ENCODE measurements at regions not wholly inside any gene's neighbourhood (a gene's known extent, or its start where the extent isn't known, plus 50 kb on each side); places are given as distances from the start of the nearest gene placed in this dataset.

DNA sequence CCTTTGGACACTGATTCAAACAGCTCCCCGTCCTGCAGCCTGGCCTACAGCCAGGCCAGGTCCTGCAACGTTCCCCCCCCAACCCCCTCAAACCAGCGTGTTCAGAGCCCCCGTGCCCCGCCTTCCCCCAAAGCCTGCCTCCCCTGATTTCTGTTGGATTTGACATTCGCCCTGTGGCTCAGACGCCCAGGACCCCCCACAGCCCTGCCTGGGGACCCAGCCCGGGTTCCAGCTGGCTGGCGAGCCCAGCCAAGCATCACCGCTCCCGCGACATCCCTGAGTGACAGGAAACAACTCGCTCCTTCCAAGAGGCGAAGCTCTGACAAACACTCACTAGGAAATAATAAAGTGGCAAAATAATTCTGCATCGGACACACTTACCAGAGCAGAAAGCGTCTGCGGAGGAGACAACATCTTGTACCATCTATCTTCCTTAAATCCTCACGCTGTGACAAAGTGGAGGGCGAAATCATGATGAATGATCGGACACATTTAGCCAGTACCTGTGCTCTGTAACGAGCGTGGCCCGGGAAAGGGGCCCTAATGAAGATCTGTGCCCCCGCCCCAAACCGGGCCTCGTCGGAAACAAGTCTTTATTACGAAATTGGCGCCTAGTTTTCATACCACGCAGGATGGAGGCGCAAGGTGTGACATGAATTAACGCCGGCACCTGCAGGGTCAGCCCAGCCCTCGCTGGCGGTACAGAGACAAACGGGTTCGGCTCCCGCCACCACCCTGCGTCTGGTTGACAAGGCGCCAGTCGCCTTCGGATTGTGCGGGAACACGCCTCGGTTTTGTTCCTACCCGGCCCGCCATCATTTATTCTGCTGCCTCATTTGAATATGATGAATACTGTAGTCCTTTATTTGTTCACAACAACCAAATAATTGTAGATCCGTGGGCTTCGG, 91.0 kb upstream of the MVB12B start:
- DNase-seq: no peak

DNA sequence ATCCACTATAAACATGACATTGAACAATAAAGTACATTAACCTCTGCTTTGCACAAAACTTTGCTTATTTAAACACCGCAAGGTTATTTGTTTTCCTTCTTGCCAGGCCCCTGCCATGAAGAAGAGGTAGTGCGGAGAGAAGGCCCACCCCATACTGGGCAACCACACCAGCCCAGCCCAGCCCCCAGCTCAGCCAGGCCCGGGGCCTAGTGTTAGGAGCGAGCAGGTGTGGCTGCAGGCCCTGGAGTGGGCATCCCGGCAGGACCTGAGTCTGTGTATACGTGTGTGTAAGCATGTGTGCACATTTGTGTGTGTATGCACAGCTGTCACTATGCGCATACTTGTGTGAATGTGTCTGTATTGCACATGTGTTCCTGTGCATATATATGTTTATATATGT, 90.4 kb upstream of the MVB12B start:
- DNase-seq: no peak

DNA sequence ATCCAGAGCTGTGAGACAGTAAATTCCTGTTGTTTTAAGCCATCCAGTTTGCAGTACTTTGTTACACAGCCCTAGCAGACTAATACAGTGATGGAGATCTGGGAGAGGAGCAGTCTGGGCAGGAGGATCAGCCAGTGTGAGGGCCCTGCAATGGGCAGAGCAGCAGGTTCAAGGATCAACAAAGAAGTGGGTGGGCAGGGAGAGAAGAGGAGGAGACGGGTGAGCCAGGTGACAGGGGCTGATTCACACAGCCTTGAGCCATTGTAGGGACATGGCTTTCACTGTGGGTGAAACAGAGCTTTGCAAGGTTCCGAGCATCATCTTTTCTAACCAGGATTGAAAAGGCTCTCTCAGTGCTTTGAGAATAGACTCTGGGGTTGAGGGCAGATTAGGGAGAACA, 88.2 kb upstream of the MVB12B start:
- no peak for DNase-seq

DNA sequence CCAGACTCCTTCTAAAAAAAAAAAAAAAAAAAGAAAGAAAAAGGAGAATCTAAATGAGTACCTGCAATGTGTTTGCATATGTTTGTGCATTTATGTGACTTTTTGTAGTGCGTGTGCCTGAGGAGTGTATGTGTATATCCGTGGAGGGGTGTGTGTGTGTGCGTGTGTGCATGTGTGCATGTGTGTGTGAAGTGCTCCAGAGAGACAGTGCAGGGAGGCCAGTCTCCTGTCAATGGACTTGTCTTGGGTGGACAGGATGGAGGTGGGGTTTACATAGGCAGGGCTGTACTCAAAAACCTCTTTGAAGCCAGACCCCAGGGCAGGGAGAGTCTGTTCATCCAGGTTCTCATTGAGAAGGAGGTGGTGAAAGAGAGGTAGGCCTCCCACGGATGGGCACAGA, 87.1 kb upstream of the MVB12B start:
- no peak for DNase-seq

DNA sequence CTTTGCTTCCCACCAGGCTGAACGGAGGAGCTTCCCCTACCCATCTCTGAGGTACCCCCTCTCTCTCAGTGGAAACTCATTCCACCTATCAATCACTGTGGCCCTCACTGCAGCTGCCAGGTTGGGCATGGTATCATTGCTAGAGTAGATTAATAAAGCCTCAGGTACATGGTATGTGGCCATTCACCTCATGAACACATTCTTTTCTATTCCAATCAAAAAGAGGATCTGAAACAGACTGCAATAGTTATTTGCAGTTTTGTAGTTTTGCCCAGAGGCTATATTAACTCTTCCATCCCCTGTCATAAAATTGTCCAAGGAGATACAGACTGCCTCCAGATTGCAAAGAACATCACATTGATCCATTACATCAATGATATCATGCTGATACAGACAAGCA, 85.8 kb upstream of the MVB12B start:
- DNase-seq: no peak

DNA sequence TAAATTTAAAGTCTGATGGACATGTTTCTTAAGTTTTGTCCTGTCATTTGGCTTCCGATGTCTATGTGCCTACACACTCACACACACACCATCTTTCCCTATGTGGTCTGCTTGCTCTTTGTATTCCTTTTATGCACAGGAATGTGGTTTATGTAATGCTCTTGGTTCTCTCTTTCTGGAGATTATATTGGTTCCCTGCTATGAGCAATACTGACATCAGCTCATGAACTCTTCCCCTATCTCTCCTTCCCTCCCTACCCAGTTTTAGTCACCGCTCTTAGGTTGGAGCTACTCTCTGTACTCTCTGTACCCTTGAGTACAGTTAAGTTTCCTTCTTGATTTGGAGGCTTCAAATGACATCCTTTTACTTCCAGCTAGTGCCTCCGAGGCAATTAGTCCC, 77.9 kb upstream of the MVB12B start:
- no peak for DNase-seq

DNA sequence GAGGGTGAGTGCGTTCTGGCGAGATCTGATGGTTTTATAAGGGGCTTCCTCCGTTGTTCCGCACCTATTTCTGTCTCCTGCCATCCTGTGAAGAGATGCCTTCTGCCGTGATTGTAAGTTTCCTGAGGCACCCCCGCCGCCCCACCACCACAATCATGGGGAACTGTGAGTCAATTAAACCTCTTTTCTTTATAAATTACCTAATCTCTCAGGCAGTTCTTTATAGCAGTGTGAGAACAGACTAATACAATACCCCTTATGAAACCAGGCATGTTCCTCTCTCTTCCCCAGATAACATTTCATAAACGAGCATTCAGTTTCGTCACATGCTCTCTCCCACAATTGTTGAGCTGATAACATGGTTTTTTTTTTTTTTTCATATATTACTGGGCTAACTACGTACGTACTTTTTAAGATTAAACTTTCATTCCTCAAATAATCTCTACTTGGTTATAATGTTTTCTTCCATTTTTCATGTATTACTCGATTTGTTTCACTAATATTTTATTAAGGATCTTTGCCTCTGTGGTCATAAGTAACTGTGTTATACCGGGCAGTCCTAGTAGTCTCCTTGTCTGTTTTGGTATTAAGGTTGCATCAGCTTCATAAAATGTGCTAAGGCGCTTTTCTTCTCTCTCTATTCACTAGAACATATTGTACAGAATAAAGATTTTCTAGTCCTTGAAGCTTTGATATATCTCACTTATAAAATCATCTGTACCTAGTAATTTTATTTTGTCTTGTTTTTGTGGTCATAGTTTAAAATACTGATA, 64.9 kb upstream of the MVB12B start:
- no peak for DNase-seq

DNA sequence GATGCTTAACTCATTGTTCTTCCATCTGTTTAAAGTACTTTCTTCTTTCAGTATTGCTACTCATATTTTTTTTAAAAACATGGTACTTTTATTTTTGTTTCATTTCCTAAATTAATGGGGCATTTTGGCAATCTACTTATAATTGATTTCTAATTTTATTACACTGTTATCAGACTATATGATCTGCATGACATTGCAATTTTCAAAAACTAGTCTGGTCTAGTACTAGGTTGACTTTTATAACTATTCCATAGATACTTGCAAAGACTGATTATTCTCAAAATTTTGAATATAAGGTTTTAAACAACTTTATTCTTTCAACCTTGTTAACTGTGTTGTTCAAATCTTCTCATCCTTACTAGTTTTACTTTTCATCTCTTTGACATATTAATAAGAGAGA, 63.9 kb upstream of the MVB12B start:
- DNase-seq: no peak

DNA sequence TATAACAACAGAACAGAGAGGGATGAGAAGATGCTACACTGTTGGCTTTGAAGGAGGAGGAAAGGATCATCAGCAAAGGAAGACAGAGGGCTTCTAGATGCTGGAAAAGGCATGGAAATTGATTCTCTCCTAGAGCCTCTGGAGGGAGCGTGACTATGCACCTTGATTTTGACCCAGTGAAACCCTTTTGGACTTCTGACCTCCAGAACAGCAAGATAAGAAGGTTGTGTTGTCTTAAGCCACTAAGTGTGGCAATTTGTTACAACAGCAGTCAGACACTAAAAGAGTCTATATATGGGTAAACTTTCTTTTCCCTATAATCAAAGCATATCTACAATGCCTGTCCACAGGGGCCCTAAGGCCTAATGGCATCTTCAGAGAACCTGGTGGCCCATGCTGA, 56.1 kb upstream of the MVB12B start:
- DNase-seq: no peak

DNA sequence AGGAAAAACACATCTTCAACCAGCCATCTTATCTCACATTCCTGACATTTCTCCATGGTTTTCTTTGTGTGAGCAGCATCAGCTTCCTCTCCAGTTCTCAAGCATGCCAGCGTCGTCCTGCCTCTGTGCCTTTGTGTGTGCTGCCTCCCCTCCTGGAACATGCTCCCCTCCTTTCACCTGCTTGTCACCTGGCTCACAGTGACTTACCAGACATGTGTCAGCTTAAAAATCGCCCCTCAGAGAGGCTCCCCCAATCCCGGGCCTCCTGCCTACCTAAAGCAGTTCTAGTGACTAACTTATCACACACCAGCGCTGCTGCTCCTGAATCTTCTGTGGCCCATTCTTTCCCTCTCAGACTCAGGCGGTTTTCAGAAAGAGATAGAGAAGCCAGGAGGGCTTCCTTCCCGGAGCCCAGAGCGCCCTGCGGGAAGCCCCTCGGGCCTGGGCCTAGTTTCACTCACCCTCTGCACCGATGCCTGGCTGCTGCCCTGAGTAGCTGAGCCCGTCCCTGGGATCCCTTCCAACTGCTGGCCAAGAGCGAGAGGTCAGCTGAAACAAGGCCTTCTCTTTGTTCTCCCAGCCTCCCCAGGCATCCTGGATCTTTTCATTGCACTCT, 51.1 kb upstream of the MVB12B start:
- DNase-seq: peak in 51 of 56 donors; percentile 14 to 88 (median 68)

DNA sequence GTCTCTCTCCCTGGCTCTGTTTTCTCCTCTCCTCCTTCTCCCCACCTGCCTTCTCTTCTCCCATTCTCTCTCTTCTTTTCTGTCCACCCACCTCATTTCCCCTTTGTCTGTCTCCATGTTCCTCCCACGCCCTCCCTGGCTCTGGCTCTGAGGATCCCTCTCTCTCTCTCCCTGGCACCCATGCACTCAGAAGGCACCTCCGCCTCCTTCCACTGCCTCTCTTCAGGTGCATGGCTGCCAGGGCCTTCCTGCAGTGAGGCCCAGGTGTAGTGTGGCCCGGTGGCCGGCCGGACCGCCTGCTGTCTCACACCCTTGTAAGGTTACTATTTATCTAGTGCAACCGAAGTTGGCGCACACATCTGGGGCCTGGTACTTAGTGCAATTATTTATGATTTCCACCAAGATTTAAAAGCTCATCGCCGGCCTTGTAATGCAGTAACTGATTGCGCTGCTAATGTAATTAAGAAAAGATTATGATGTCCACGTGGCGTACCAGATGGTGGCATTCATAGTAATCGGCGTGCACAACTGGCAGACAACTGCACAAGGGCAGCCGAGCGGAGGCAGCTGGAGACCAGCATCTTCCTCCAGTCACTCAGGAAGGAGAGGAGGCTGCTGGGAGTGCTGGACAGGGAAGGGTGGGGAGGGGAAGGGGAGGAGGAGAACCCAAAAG, 50.4 kb upstream of the MVB12B start:
- DNase-seq: peak in 10 of 56 donors; percentile 16 to 66 (median 36)
